ENCODE measurements at regions not wholly inside any gene's neighbourhood (a gene's known extent, or its start where the extent isn't known, plus 50 kb on each side); places are given as distances from the start of the nearest gene placed in this dataset.

DNA sequence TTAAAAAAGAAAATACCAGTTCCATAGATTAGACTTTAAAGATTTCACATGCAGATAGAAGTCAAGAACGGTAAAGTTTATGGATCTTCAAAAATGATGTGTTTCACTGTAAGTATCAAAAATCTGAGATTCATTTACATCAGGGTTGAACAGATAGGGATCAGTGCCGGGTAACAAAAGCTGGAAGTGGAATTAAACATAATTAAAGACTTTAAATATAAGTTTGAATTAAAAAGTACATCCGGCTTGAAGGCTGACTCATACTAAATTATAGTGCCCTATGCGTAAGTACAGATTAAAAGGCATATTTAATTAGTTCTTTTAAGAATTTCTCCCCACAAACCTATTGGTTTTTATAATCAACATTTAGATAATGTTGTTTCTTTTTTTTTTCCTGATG lies 312.7 kb downstream of the PRL start:
- ATAC-seq, result no peak
- Histone ChIP-seq H3K27ac (no peak overlapping the region), H3K27me3 (no peaks in the 10 kb centered on the region), H3K36me3 (replicated peaks in 1 of 2; ENCODE audit: insufficient read depth in 1 of 2, low read depth in 2 of 2) (no peaks in the 10 kb centered on the region), H3K9me3 (no peaks in the 10 kb centered on the region), H3K4me1 (peaks cover 9% of the 10 kb centered on the region), H3K4me3 (no peak overlapping the region)
- intact Hi-C loops (cut with DNase I), result no loop called here
- no peak for DNase-seq
- 79 to 83% methylated on average over 4 of the region's 4 CpGs for WGBS, 2 donors
- TF ChIP-seq, protein P1, sequence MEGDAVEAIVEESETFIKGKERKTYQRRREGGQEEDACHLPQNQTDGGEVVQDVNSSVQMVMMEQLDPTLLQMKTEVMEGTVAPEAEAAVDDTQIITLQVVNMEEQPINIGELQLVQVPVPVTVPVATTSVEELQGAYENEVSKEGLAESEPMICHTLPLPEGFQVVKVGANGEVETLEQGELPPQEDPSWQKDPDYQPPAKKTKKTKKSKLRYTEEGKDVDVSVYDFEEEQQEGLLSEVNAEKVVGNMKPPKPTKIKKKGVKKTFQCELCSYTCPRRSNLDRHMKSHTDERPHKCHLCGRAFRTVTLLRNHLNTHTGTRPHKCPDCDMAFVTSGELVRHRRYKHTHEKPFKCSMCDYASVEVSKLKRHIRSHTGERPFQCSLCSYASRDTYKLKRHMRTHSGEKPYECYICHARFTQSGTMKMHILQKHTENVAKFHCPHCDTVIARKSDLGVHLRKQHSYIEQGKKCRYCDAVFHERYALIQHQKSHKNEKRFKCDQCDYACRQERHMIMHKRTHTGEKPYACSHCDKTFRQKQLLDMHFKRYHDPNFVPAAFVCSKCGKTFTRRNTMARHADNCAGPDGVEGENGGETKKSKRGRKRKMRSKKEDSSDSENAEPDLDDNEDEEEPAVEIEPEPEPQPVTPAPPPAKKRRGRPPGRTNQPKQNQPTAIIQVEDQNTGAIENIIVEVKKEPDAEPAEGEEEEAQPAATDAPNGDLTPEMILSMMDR (IDR thresholded peaks at IDR 0.05), result no peak
- no peak for TF ChIP-seq POLR2A (IDR thresholded peaks at IDR 0.05)

DNA sequence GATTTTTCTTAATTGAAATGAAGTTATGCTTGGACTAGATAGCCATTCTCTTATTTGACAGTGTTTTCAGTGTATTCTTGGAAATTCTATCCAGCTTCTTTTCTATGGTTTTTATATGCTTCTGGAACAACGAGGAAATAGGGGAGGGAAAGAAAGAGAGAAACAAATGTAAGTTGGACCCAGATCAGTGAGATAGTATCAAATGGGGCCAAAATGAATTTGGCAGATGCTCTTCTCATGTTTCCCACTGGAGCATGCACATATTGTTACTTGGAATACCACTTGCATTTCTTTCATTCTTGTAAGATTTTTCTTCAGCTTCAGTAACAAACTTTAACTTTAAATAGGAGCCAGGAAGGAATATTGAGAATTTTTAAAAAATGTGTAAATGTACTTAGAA lies 312.3 kb downstream of the PRL start:
- no peaks in the 10 kb centered on the region for H3K9me3 ChIP-seq
- 49 to 58% methylated on average over 1 of the region's 1 CpG for WGBS, 2 donors
- no peak overlapping the region for H3K27ac ChIP-seq
- H3K4me1 ChIP-seq, result peaks cover 9% of the 10 kb centered on the region
- no peaks in the 10 kb centered on the region for H3K36me3 ChIP-seq (replicated peaks in 1 of 2; ENCODE audit: insufficient read depth in 1 of 2, low read depth in 2 of 2)
- intact Hi-C loops (cut with DNase I), result no loop called here
- DNase-seq (no peak), ATAC-seq (no peak)
- H3K27me3 ChIP-seq, result no peaks in the 10 kb centered on the region
- no peak overlapping the region for H3K4me3 ChIP-seq
- no peak for TF ChIP-seq POLR2A (IDR thresholded peaks at IDR 0.05)
- TF ChIP-seq, protein P1 (IDR thresholded peaks at IDR 0.05), result no peak

DNA sequence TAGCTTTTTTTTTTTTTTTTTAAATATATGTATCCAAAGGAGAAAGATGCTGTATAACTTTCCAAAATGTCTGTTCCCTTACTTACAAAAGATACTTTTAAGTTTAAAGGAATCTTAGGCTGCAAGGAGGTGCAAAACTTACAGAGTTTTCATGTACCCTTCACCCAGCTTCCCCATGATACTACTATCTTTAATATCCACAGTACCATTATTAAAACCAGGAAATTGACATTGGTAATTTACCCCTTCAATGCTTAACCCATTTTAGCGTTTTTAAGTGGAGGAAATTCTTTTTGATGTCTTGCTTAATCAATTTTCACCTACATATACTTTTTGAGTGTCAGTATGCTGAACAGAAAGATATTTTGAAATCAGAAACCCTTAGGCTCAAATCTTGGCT lies 310.9 kb downstream of the PRL start:
- H3K9me3 ChIP-seq, result no peaks in the 10 kb centered on the region
- DNase-seq (no peak), ATAC-seq (no peak)
- intact Hi-C loops (cut with DNase I), result no loop called here
- peaks cover 9% of the 10 kb centered on the region for H3K4me1 ChIP-seq
- no peaks in the 10 kb centered on the region for H3K27me3 ChIP-seq
- TF ChIP-seq POLR2A (IDR thresholded peaks at IDR 0.05), result no peak
- TF ChIP-seq, protein P1 (IDR thresholded peaks at IDR 0.05), result no peak
- 54 to 69% methylated on average over 1 of the region's 1 CpG for WGBS, 2 donors
- no peak overlapping the region for H3K27ac ChIP-seq
- H3K4me3 ChIP-seq, result no peak overlapping the region
- no peaks in the 10 kb centered on the region for H3K36me3 ChIP-seq (replicated peaks in 1 of 2; ENCODE audit: insufficient read depth in 1 of 2, low read depth in 2 of 2)

DNA sequence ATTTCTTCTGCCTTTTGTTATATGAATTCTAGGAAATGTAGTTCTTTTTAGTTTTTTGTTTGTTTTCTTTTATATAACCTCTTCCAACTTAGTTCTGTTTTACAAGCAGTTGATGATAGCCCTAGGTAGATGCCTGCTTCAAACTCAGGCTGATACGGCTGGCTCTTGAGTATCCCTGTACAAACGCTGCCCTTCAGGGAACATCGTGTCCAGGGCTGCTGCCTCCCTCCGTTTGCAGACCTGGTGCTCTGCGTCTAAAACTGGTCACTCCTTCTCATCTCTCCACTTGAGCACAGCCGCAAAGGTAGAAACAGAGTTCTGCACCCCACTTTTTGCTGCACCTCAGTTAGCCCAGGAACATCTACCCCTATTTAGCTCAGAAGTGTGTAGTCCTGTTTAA lies 310.1 kb downstream of the PRL start:
- intact Hi-C loops (cut with DNase I), result no loop called here
- Histone ChIP-seq H3K4me1 (peaks cover 9% of the 10 kb centered on the region), H3K36me3 (replicated peaks in 1 of 2; ENCODE audit: insufficient read depth in 1 of 2, low read depth in 2 of 2) (no peaks in the 10 kb centered on the region), H3K27ac (peak overlapping the region in 1 of 4 donors; percentile 75), H3K27me3 (no peaks in the 10 kb centered on the region), H3K9me3 (no peaks in the 10 kb centered on the region), H3K4me3 (no peak overlapping the region)
- no peak for DNase-seq
- 57 to 86% methylated on average over 6 of the region's 6 CpGs for WGBS, 2 donors
- TF ChIP-seq POLR2A (IDR thresholded peaks at IDR 0.05), result no peak
- TF ChIP-seq, protein P1 (IDR thresholded peaks at IDR 0.05), result no peak
- ATAC-seq, result no peak

GRCh38 chr6:21987501-21987957 lies 309.3 kb downstream of the PRL start:
- Histone ChIP-seq H3K27ac (peak overlapping the region in 3 of 4 donors; percentile 23 to 75 (median 44)), H3K36me3 (replicated peaks in 1 of 2; ENCODE audit: insufficient read depth in 1 of 2, low read depth in 2 of 2) (no peaks in the 10 kb centered on the region), H3K27me3 (no peaks in the 10 kb centered on the region), H3K4me3 (no peak overlapping the region), H3K4me1 (peaks cover 9% of the 10 kb centered on the region), H3K9me3 (no peaks in the 10 kb centered on the region)
- DNase-seq (peak; percentile 53 to 80 (median 66)), ATAC-seq (peak; percentile 91)
- no peak for TF ChIP-seq POLR2A (IDR thresholded peaks at IDR 0.05)
- TF ChIP-seq, protein P1 (IDR thresholded peaks at IDR 0.05), result no peak
- intact Hi-C loops (cut with DNase I), result no loop called here
- WGBS, 2 donors, result 9 to 10% methylated on average over 9 of the region's 9 CpGs
